HCT116 (cell line): ENCODE measurements at regions not wholly inside any gene's neighbourhood (a gene's known extent, or its start where the extent isn't known, plus 50 kb on each side); places are given as distances from the start of the nearest gene placed in this dataset.

Source experiments
- ATAC-seq: fragments of 200-7000 bp; cut with Tn5 transposase; 2 replicates; pipeline ENCODE4 v1.9.1; 2020; ENCODE audit warnings: mild to moderate bottlenecking, moderate library complexity
- BruUV-seq: library from RNA; stranded (reverse); fragments of 400-500 nt; replicated peaks from 2 replicates; lab custom pipeline; 2021; lab: Mats Ljungman, UMichigan
- CTCF ChIA-PET: fragments of 300-600 bp; sonication (Branson Sonifier 250); formaldehyde crosslinking; loops from one replicate; lab custom pipeline; 2021; ENCODE audit warnings: antibody characterized with exemption; lab: Charles Lee
- POLR2A ChIA-PET: fragments of 300-600, 350-600 bp; sonication (Branson Sonifier 250); formaldehyde crosslinking; loops from one replicate; lab custom pipeline; 2021; ENCODE audit warnings: antibody characterized with exemption; lab: Charles Lee
- RAD21 ChIA-PET, 2 experiments: fragments of 300-600 bp; sonication (Branson Sonifier 250); formaldehyde crosslinking; loops; one replicate each; lab custom pipeline; 2023; ENCODE audit warnings: low total read pairs in 2 of 2; ENCODE audit not compliant: uncharacterized antibody in 2 of 2, unreplicated experiment in 2 of 2, low non-redundant PET in 1 of 2; lab: Charles Lee
- DNase-seq: peaks from one replicate; pipeline ENCODE4 v3.0.0-alpha.2; 2010; ENCODE audit warnings: low read depth, low spot score
- H2AFZ ChIP-seq: fragments of 200-600 bp; shearing (Covaris generic), sonication (generic); 2 replicates; pipeline ENCODE4 v1.6.1; 2017; ENCODE audit warnings: low read depth, mixed run types, mixed read lengths, antibody characterized with exemption, low read length; ENCODE audit not compliant: poor library complexity, severe bottlenecking
- H3K27ac ChIP-seq: 2 replicates; pipeline ENCODE4 v1.5.1; 2012; ENCODE audit warnings: low read depth, low read length
- H3K27me3 ChIP-seq: fragments of 200-600 bp; sonication (generic); 2 replicates; pipeline ENCODE4 v1.6.1; 2016; ENCODE audit warnings: mixed run types, low read length, mixed read lengths; ENCODE audit not compliant: insufficient read depth
- H3K36me3 ChIP-seq, 2 experiments: fragments of 200-500 bp in 1 of 2; fragments of 200-600 bp in 1 of 2; sonication (Bioruptor generic) in 1 of 2; sonication (generic) in 1 of 2; 2 replicates each; pipeline versions ENCODE4 v1.5.1 to v1.6.1; 2014 to 2016; ENCODE audit warnings: low read length in 2 of 2, inconsistent platforms in 1 of 2, mixed read lengths in 1 of 2, mixed run types in 1 of 2; ENCODE audit not compliant: insufficient read depth in 2 of 2, control insufficient read depth in 1 of 2
- H3K4me1 ChIP-seq, 2 experiments: fragments of 200-600 bp in 1 of 2; sonication (generic) in 1 of 2; 2 replicates each; pipeline versions ENCODE4 v1.5.1 to v1.6.1; 2012 to 2017; ENCODE audit warnings: low read length in 2 of 2, inconsistent platforms in 1 of 2, mild to moderate bottlenecking in 1 of 2, mixed read lengths in 1 of 2, mixed run types in 1 of 2, moderate library complexity in 1 of 2; ENCODE audit not compliant: insufficient read depth in 2 of 2, control insufficient read depth in 1 of 2
- H3K4me2 ChIP-seq: fragments of 200-600 bp; sonication (generic); 2 replicates; pipeline ENCODE4 v1.6.1; 2017; ENCODE audit warnings: mixed run types, low read length, mixed read lengths
- H3K4me3 ChIP-seq, 2 experiments: fragments of 200-600 bp in 1 of 2; sonication (generic) in 1 of 2; replicated peaks in 1 of 2; 2 replicates each; pipeline ENCODE4 v1.5.1; 2011 to 2016; ENCODE audit warnings: low read length in 2 of 2, control low read depth in 1 of 2, low read depth in 1 of 2, mild to moderate bottlenecking in 1 of 2, mixed read lengths in 1 of 2, mixed run types in 1 of 2
- H3K79me2 ChIP-seq: fragments of 200-600 bp; sonication (generic); 2 replicates; pipeline ENCODE4 v1.6.1; 2017; ENCODE audit warnings: mild to moderate bottlenecking, mixed run types, low read length, moderate library complexity, mixed read lengths; ENCODE audit not compliant: insufficient read depth
- H3K9ac ChIP-seq: fragments of 200-600 bp; sonication (generic); 2 replicates; pipeline ENCODE4 v1.6.1; 2016; ENCODE audit warnings: low read length, mixed read lengths
- H3K9me2 ChIP-seq: fragments of 200-600 bp; sonication (generic), shearing (Covaris generic); 2 replicates; pipeline ENCODE4 v1.6.1; 2017; ENCODE audit warnings: mixed run types, mild to moderate bottlenecking, moderate library complexity; ENCODE audit not compliant: insufficient read depth
- H3K9me3 ChIP-seq, 2 experiments: fragments of 200-500 bp in 1 of 2; fragments of 200-600 bp in 1 of 2; sonication (Bioruptor generic) in 1 of 2; sonication (generic) in 1 of 2; 2 replicates each; pipeline ENCODE4 v1.6.1; 2014 to 2017; ENCODE audit warnings: low read length in 2 of 2, mixed read lengths in 2 of 2, inconsistent platforms in 1 of 2, low read depth in 1 of 2, mild to moderate bottlenecking in 1 of 2, mixed run types in 1 of 2, moderate library complexity in 1 of 2; ENCODE audit not compliant: control insufficient read depth in 1 of 2, insufficient read depth in 1 of 2
- H4K20me1 ChIP-seq: fragments of 200-600 bp; sonication (generic), shearing (Covaris generic); 2 replicates; pipeline ENCODE4 v1.6.1; 2017; ENCODE audit warnings: mixed run types, mild to moderate bottlenecking, moderate library complexity; ENCODE audit not compliant: insufficient read depth
- CBX3 ChIP-seq: IDR thresholded peaks from 2 replicates; pipeline ENCODE4 v1.6.1; 2012; ENCODE audit warnings: low read depth
- CEBPB ChIP-seq: IDR thresholded peaks from 2 replicates; pipeline ENCODE4 v1.6.1; 2012; ENCODE audit warnings: low read depth
- EGR1 ChIP-seq: IDR thresholded peaks from 2 replicates; pipeline ENCODE4 v1.6.1; 2012; ENCODE audit warnings: low read depth
- ELF1 ChIP-seq: IDR thresholded peaks from 2 replicates; pipeline ENCODE4 v1.6.1; 2012; ENCODE audit warnings: low read depth, borderline replicate concordance
- EZH2 ChIP-seq: fragments of 200-600 bp; sonication (generic); IDR thresholded peaks from 2 replicates; pipeline ENCODE4 v1.6.1; 2017; ENCODE audit warnings: antibody characterized with exemption, mixed run types
- EZH2phosphoT487 ChIP-seq: fragments of 200-600 bp; IDR thresholded peaks from 2 replicates; pipeline ENCODE4 v1.6.1; 2018; ENCODE audit warnings: antibody characterized with exemption, borderline replicate concordance
- JUND ChIP-seq: IDR thresholded peaks from 2 replicates; pipeline ENCODE4 v1.6.1; 2012
- POLR2AphosphoS5 ChIP-seq: IDR thresholded peaks from 2 replicates; pipeline ENCODE4 v1.6.1; 2011; ENCODE audit warnings: mild to moderate bottlenecking, low read depth, low read length, moderate library complexity
- SP1 ChIP-seq: IDR thresholded peaks from 2 replicates; pipeline ENCODE4 v1.6.1; 2012; ENCODE audit warnings: low read depth
- TCF7L2 ChIP-seq: IDR thresholded peaks from 2 replicates; pipeline ENCODE4 v1.7.0; 2011; ENCODE audit warnings: borderline replicate concordance, inconsistent platforms; ENCODE audit not compliant: insufficient read depth, insufficient read length; ENCODE audit errors: extremely low read depth
- ZFX ChIP-seq: fragments of 450-650 bp; IDR thresholded peaks from 2 replicates; pipeline ENCODE4 v1.6.1; 2017
- intact Hi-C: fragments of 100-400 bp; cut with micrococcal nuclease; formaldehyde crosslinking; loops from 2 replicates; pipeline ENCODE4 v1.10.0; 2022
- TF ChIP-seq, protein P1 (sequence below): IDR thresholded peaks from 2 replicates; pipeline ENCODE4 v1.6.1; 2012
- TF ChIP-seq, protein P2 (sequence below): IDR thresholded peaks from 2 replicates; pipeline ENCODE4 v1.6.1; 2011; ENCODE audit warnings: mild to moderate bottlenecking, low read length, moderate library complexity; ENCODE audit not compliant: insufficient replicate concordance; ENCODE audit errors: extremely low read depth

DNA sequence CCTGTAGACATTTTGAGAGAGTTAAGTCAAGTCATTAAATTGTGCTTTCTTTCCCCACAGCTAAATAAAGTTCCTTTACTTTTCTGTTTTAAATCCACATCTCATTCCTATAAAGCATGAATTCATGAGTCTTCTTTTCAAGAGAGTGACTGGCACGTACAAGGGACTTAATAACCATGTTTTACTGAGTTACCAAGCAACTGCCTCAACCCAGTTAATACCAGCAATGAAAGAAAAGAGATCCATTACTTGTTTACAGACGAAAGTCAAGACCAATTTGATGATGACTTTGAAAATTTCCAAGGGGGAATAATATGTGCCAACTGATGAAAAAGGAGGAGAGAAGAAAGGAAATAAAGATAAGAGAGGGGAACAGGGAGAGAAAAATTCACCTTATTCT lies 1082.5 kb upstream of the GYPC start:
- no peak overlapping the region for H3K27ac ChIP-seq
- RAD21 ChIA-PET, result no interaction called here
- H3K79me2 ChIP-seq, result no peaks in the 10 kb centered on the region
- H3K9me3 ChIP-seq, result peaks cover 16 to 24% of the 10 kb centered on the region in 2 experiments; a peak in 2 of 4 replicates
- no peaks in the 10 kb centered on the region for H4K20me1 ChIP-seq
- H3K9me2 ChIP-seq, result no peaks in the 10 kb centered on the region
- H3K9ac ChIP-seq, result no peak overlapping the region
- no peak overlapping the region for H3K4me3 ChIP-seq
- POLR2A ChIA-PET, result no interaction called here
- TF ChIP-seq CBX3, result no peak
- no peak for TF ChIP-seq POLR2AphosphoS5
- TF ChIP-seq ZFX, result no peak
- no peak for TF ChIP-seq CEBPB
- no peak for TF ChIP-seq ELF1
- no peak for TF ChIP-seq SP1
- TF ChIP-seq EZH2phosphoT487, result no peak
- TF ChIP-seq, protein P1, sequence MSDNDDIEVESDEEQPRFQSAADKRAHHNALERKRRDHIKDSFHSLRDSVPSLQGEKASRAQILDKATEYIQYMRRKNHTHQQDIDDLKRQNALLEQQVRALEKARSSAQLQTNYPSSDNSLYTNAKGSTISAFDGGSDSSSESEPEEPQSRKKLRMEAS, result no peak
- TF ChIP-seq, protein P2, sequence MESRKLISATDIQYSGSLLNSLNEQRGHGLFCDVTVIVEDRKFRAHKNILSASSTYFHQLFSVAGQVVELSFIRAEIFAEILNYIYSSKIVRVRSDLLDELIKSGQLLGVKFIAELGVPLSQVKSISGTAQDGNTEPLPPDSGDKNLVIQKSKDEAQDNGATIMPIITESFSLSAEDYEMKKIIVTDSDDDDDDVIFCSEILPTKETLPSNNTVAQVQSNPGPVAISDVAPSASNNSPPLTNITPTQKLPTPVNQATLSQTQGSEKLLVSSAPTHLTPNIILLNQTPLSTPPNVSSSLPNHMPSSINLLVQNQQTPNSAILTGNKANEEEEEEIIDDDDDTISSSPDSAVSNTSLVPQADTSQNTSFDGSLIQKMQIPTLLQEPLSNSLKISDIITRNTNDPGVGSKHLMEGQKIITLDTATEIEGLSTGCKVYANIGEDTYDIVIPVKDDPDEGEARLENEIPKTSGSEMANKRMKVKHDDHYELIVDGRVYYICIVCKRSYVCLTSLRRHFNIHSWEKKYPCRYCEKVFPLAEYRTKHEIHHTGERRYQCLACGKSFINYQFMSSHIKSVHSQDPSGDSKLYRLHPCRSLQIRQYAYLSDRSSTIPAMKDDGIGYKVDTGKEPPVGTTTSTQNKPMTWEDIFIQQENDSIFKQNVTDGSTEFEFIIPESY, result no peak
- no peak for TF ChIP-seq EZH2
- TF ChIP-seq JUND, result no peak
- no peak for TF ChIP-seq TCF7L2
- no peak for TF ChIP-seq EGR1
- no peak overlapping the region for H2AFZ ChIP-seq
- CTCF ChIA-PET, result no interaction called here
- BruUV-seq, result no TSS peak
- H3K4me1 ChIP-seq, result no peaks in the 10 kb centered on the region
- H3K36me3 ChIP-seq, result no peaks in the 10 kb centered on the region
- H3K4me2 ChIP-seq, result no peak overlapping the region
- ATAC-seq (no peak), DNase-seq (no peak)
- H3K27me3 ChIP-seq, result no peaks in the 10 kb centered on the region
- intact Hi-C loops, result no loop called here
